Tibial nerve (tissue), 3 donors: ENCODE measurements at regions not wholly inside any gene's neighbourhood (a gene's known extent, or its start where the extent isn't known, plus 50 kb on each side); places are given as distances from the start of the nearest gene placed in this dataset.

Experiments
- POLR2A ChIP-seq, 2 donors: fragments of 450-650 bp; IDR thresholded peaks; one replicate each; pipeline ENCODE4 v1.6.1; 2017; ENCODE audit warnings: antibody characterized with exemption in 2 of 2, mild to moderate bottlenecking in 2 of 2, moderate library complexity in 2 of 2
- TF ChIP-seq, protein P1 (sequence below), 5 experiments: fragments of 200-600 bp in 3 of 5; fragments of 450-650 bp in 2 of 5; sonication (generic) in 3 of 5; IDR thresholded peaks; one replicate each; pipeline ENCODE4 v1.5.1; 2016 to 2019; ENCODE audit warnings: antibody characterized with exemption in 5 of 5, mild to moderate bottlenecking in 3 of 5, moderate library complexity in 2 of 5

DNA sequence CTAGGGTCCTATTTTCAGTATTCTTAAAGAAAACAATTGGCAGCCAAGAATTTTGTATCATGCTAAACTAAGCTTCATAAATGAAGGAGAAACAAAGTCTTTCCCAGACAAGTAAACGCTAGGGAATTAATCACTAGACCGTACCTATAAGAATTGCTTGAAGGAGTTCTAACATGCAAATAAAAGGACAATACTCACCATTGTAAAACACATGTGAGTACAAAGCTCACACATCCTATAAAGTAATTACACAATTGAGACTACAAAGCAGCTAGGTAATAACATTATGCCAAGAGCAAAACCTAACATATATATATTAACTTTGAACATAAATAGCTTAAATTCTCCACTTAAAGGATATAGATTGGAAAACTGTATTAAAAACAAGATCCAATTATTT lies 147.4 kb downstream of the FAM83B start:
- TF ChIP-seq, protein P1, sequence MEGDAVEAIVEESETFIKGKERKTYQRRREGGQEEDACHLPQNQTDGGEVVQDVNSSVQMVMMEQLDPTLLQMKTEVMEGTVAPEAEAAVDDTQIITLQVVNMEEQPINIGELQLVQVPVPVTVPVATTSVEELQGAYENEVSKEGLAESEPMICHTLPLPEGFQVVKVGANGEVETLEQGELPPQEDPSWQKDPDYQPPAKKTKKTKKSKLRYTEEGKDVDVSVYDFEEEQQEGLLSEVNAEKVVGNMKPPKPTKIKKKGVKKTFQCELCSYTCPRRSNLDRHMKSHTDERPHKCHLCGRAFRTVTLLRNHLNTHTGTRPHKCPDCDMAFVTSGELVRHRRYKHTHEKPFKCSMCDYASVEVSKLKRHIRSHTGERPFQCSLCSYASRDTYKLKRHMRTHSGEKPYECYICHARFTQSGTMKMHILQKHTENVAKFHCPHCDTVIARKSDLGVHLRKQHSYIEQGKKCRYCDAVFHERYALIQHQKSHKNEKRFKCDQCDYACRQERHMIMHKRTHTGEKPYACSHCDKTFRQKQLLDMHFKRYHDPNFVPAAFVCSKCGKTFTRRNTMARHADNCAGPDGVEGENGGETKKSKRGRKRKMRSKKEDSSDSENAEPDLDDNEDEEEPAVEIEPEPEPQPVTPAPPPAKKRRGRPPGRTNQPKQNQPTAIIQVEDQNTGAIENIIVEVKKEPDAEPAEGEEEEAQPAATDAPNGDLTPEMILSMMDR (IDR thresholded peaks at IDR 0.05), result no peak
- no peak for TF ChIP-seq POLR2A (IDR thresholded peaks at IDR 0.05)
